Thoracic aorta (tissue), 2 donors: ENCODE measurements at regions not wholly inside any gene's neighbourhood (a gene's known extent, or its start where the extent isn't known, plus 50 kb on each side); places are given as distances from the start of the nearest gene placed in this dataset.

Experiments used
- ATAC-seq: fragments of 150-250 bp; one replicate; pipeline ENCODE4 v1.8.0; 2017; ENCODE audit warnings: low read depth; ENCODE audit not compliant: insufficient number of reproducible peaks, low FRiP score
- DNase-seq: peaks from one replicate; pipeline ENCODE4 v3.0.0-alpha.2; 2020; ENCODE audit warnings: low spot score
- H3K27ac ChIP-seq, 2 donors: fragments of 200-600 bp; sonication (generic); 1 replicate in 1 of 2; 2 replicates in 1 of 2; pipeline ENCODE4 v1.5.1; 2016; ENCODE audit warnings: mild to moderate bottlenecking in 2 of 2, moderate library complexity in 2 of 2
- H3K27me3 ChIP-seq: fragments of 200-600 bp; sonication (generic); replicated peaks from 2 replicates; pipeline ENCODE4 v1.6.0; 2016; ENCODE audit warnings: mild to moderate bottlenecking; ENCODE audit not compliant: insufficient read depth
- H3K36me3 ChIP-seq: fragments of 200-600 bp; sonication (generic); one replicate; pipeline ENCODE4 v1.5.1; 2016
- H3K4me1 ChIP-seq, 2 donors: fragments of 200-600 bp; sonication (generic); 1 replicate in 1 of 2; 2 replicates in 1 of 2; pipeline versions ENCODE4 v1.5.1 to v1.6.0; 2016; ENCODE audit warnings: low read depth in 2 of 2, mild to moderate bottlenecking in 1 of 2; ENCODE audit not compliant: control insufficient read depth in 1 of 2
- H3K4me3 ChIP-seq: fragments of 200-600 bp; sonication (generic); 2 replicates; pipeline ENCODE4 v1.5.1; 2016; ENCODE audit warnings: mild to moderate bottlenecking
- H3K9me3 ChIP-seq: fragments of 200-600 bp; sonication (generic); 2 replicates; pipeline ENCODE4 v1.5.1; 2016
- CTCF ChIP-seq: fragments of 200-600 bp; sonication (generic); IDR thresholded peaks from one replicate; pipeline ENCODE4 v1.5.1; 2019; ENCODE audit warnings: antibody characterized with exemption

- no peak overlapping the region for H3K4me3 ChIP-seq
- no peaks in the 10 kb centered on the region for H3K4me1 ChIP-seq
- H3K27ac ChIP-seq = no peak overlapping the region
- no peaks in the 10 kb centered on the region for H3K27me3 ChIP-seq
- TF ChIP-seq CTCF = no peak
- no peak for DNase-seq
- H3K9me3 ChIP-seq = no peaks in the 10 kb centered on the region
- H3K36me3 ChIP-seq = no peaks in the 10 kb centered on the region
- no peak for ATAC-seq
Observed at GRCh38 chr13:40422588-40423235, 243.7 kb downstream of the FOXO1 start.

- Histone ChIP-seq H3K27me3 (no peaks in the 10 kb centered on the region), H3K4me1 (peaks cover 9 to 11% of the 10 kb centered on the region in 2 donors), H3K27ac (no peak overlapping the region), H3K4me3 (no peak overlapping the region), H3K36me3 (no peaks in the 10 kb centered on the region), H3K9me3 (no peaks in the 10 kb centered on the region)
- no peak for TF ChIP-seq CTCF
- no peak for DNase-seq
- no peak for ATAC-seq
Observed at GRCh38 chr13:40428354-40428753, 238.1 kb downstream of the FOXO1 start.

- Histone ChIP-seq H3K27me3 (no peaks in the 10 kb centered on the region), H3K9me3 (no peaks in the 10 kb centered on the region), H3K27ac (no peak overlapping the region), H3K4me1 (peaks cover 9 to 11% of the 10 kb centered on the region in 2 donors), H3K4me3 (no peak overlapping the region), H3K36me3 (no peaks in the 10 kb centered on the region)
- DNase-seq = no peak
- ATAC-seq = no peak
- TF ChIP-seq CTCF = no peak
Observed at GRCh38 chr13:40429706-40430545, 236.5 kb downstream of the FOXO1 start.

GRCh38 chr13:40432018-40432978 lies 234.1 kb downstream of the FOXO1 start:
- Histone ChIP-seq H3K27ac (no peak overlapping the region), H3K9me3 (no peaks in the 10 kb centered on the region), H3K36me3 (no peaks in the 10 kb centered on the region), H3K4me1 (peaks cover 9 to 11% of the 10 kb centered on the region in 2 donors), H3K4me3 (no peak overlapping the region), H3K27me3 (no peaks in the 10 kb centered on the region)
- ATAC-seq (no peak), DNase-seq (no peak)
- TF ChIP-seq CTCF = no peak
